Transverse colon (tissue), 3 donors: ENCODE measurements at regions not wholly inside any gene's neighbourhood (a gene's known extent, or its start where the extent isn't known, plus 50 kb on each side); places are given as distances from the start of the nearest gene placed in this dataset.

Experiments used
- POLR2A ChIP-seq: fragments of 450-650 bp; IDR thresholded peaks from one replicate; pipeline ENCODE4 v1.6.1; 2016; ENCODE audit warnings: antibody characterized with exemption, mild to moderate bottlenecking, moderate library complexity
- TF ChIP-seq, protein P1 (sequence below), 5 experiments: fragments of 200-600 bp in 3 of 5; fragments of 450-650 bp in 2 of 5; sonication (generic) in 3 of 5; IDR thresholded peaks; 1 replicate in 2 of 5; 2 replicates in 3 of 5; pipeline ENCODE4 v1.5.1; 2016 to 2017; ENCODE audit warnings: antibody characterized with exemption in 5 of 5, inconsistent platforms in 3 of 5, mild to moderate bottlenecking in 2 of 5, moderate library complexity in 1 of 5

GRCh38 chr19:27890696-27891095, 1322.3 kb downstream of the UQCRFS1 start:
- no peak for TF ChIP-seq POLR2A
- TF ChIP-seq, protein P1, sequence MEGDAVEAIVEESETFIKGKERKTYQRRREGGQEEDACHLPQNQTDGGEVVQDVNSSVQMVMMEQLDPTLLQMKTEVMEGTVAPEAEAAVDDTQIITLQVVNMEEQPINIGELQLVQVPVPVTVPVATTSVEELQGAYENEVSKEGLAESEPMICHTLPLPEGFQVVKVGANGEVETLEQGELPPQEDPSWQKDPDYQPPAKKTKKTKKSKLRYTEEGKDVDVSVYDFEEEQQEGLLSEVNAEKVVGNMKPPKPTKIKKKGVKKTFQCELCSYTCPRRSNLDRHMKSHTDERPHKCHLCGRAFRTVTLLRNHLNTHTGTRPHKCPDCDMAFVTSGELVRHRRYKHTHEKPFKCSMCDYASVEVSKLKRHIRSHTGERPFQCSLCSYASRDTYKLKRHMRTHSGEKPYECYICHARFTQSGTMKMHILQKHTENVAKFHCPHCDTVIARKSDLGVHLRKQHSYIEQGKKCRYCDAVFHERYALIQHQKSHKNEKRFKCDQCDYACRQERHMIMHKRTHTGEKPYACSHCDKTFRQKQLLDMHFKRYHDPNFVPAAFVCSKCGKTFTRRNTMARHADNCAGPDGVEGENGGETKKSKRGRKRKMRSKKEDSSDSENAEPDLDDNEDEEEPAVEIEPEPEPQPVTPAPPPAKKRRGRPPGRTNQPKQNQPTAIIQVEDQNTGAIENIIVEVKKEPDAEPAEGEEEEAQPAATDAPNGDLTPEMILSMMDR (IDR thresholded peaks at IDR 0.05): no peak
